Activated T-cell treated with anti-CD3 and anti-CD28 coated beads, Interleukin-2, amount 50 U/mL, for 4 hours (primary cell): ENCODE measurements at regions not wholly inside any gene's neighbourhood (a gene's known extent, or its start where the extent isn't known, plus 50 kb on each side); places are given as distances from the start of the nearest gene placed in this dataset.

Experiments
- ATAC-seq, 2 donors: fragments of 200-7000 bp; cut with Tn5 transposase; one replicate each; pipeline ENCODE4 v1.10.0; 2021
- DNase-seq: peaks from one replicate; pipeline ENCODE4 v3.0.0-alpha.2; 2020
- H3K27me3 Mint-ChIP-seq: one replicate; pipeline ENCODE4 v1.8.0; 2021; ENCODE audit warnings: low read depth, mixed read lengths
- H3K36me3 Mint-ChIP-seq: one replicate; pipeline ENCODE4 v1.8.0; 2022; ENCODE audit warnings: mixed read lengths; ENCODE audit not compliant: insufficient read depth
- H3K4me1 Mint-ChIP-seq: one replicate; pipeline ENCODE4 v1.8.0; 2021; ENCODE audit warnings: low read depth, mixed read lengths
- H3K4me3 Mint-ChIP-seq: one replicate; pipeline ENCODE4 v1.8.0; 2021; ENCODE audit warnings: mild to moderate bottlenecking, moderate library complexity, mixed read lengths
- H3K9me3 Mint-ChIP-seq: one replicate; pipeline ENCODE4 v1.8.0; 2021; ENCODE audit warnings: mixed read lengths

- DNase-seq (no peak), ATAC-seq (no peak)
- Mint-ChIP-seq H3K4me1 (no peaks in the 10 kb centered on the region), H3K4me3 (no peak overlapping the region), H3K36me3 (no peaks in the 10 kb centered on the region), H3K9me3 (no peaks in the 10 kb centered on the region), H3K27me3 (no peaks in the 10 kb centered on the region)
Measured at GRCh38 chr1:191876631-191877030, 281.6 kb upstream of the RGS18 start.

- ATAC-seq (no peak), DNase-seq (no peak)
- Mint-ChIP-seq H3K27me3 (no peaks in the 10 kb centered on the region), H3K4me1 (no peaks in the 10 kb centered on the region), H3K36me3 (no peaks in the 10 kb centered on the region), H3K4me3 (no peak overlapping the region), H3K9me3 (no peaks in the 10 kb centered on the region)
Measured at GRCh38 chr1:191882870-191883269, 275.4 kb upstream of the RGS18 start.

DNA sequence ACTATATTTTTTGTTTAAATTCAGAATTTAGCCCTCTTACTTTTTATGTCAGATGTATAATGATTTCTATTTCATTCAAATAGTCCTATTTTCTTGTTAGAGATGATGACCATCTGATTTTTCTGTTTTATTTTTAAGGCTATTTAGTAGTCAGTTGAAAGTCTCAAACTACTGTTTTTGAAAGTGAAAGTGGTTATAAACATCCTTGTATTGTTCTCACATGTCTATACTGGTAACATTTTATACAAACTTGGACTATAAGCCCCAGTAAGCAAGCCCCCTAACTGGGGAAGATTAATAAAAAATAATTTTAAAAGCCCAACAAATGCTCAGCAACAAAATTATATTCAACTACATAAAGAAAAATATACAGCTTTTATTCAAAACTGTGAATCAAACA is 271.3 kb upstream of the RGS18 start:
- H3K9me3 Mint-ChIP-seq, result peaks cover 8% of the 10 kb centered on the region
- H3K27me3 Mint-ChIP-seq, result no peaks in the 10 kb centered on the region
- no peaks in the 10 kb centered on the region for H3K4me1 Mint-ChIP-seq
- ATAC-seq (no peak), DNase-seq (no peak)
- H3K4me3 Mint-ChIP-seq, result no peak overlapping the region
- H3K36me3 Mint-ChIP-seq, result no peaks in the 10 kb centered on the region

GRCh38 chr1:191888996-191889622 is 269.2 kb upstream of the RGS18 start:
- Mint-ChIP-seq H3K9me3 (peaks cover 8% of the 10 kb centered on the region), H3K4me3 (no peak overlapping the region), H3K4me1 (no peaks in the 10 kb centered on the region), H3K27me3 (no peaks in the 10 kb centered on the region), H3K36me3 (no peaks in the 10 kb centered on the region)
- ATAC-seq (no peak), DNase-seq (no peak)

GRCh38 chr1:191889623-191890003 is 268.6 kb upstream of the RGS18 start:
- Mint-ChIP-seq H3K36me3 (no peaks in the 10 kb centered on the region), H3K9me3 (peaks cover 8% of the 10 kb centered on the region), H3K4me1 (no peaks in the 10 kb centered on the region), H3K27me3 (no peaks in the 10 kb centered on the region), H3K4me3 (no peak overlapping the region)
- DNase-seq (no peak), ATAC-seq (no peak)

GRCh38 chr1:191890433-191891088 is 267.7 kb upstream of the RGS18 start:
- ATAC-seq, result no peak
- DNase-seq, result no peak
- no peaks in the 10 kb centered on the region for H3K4me1 Mint-ChIP-seq
- peaks cover 8% of the 10 kb centered on the region for H3K9me3 Mint-ChIP-seq
- H3K4me3 Mint-ChIP-seq, result no peak overlapping the region
- H3K36me3 Mint-ChIP-seq, result no peaks in the 10 kb centered on the region
- no peaks in the 10 kb centered on the region for H3K27me3 Mint-ChIP-seq

- H3K4me3 Mint-ChIP-seq, result no peak overlapping the region
- H3K4me1 Mint-ChIP-seq, result no peaks in the 10 kb centered on the region
- ATAC-seq (no peak), DNase-seq (no peak)
- H3K27me3 Mint-ChIP-seq, result no peaks in the 10 kb centered on the region
- H3K36me3 Mint-ChIP-seq, result no peaks in the 10 kb centered on the region
- peaks cover 8% of the 10 kb centered on the region for H3K9me3 Mint-ChIP-seq
Measured at GRCh38 chr1:191892716-191893115, 265.5 kb upstream of the RGS18 start.

- DNase-seq (no peak), ATAC-seq (no peak)
- Mint-ChIP-seq H3K9me3 (peaks cover 7% of the 10 kb centered on the region), H3K4me3 (no peak overlapping the region), H3K36me3 (no peaks in the 10 kb centered on the region), H3K27me3 (no peaks in the 10 kb centered on the region), H3K4me1 (no peaks in the 10 kb centered on the region)
Measured at GRCh38 chr1:191895049-191895448, 263.2 kb upstream of the RGS18 start.

DNA sequence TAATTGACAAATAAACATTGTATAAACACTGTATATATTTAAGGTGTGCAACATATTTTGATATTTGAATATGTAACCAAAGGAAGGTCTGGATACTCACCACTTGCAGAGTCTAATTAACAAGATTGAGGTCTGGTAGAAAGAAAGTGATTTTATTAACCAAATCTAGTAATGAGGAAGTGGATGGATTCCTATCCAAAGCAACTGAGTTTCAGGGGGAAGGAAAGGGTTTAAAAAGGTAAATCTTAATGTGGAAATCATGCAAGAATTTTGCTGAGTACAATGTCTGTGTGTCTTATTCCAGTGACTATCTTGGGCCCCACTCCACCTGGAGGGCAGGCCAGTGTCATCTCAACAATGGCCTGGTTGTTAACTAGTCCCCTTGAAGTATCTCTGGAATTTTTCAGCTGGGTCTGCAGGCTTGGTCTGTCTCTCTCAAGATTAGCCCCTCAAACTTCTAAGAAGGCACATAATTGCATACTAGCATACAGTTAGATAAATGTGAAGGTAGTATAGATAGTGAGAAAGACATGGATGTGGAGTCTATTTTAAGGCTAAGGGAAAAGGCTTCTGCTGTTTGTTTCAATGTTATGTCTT is 262.7 kb upstream of the RGS18 start:
- ATAC-seq, result no peak

DNA sequence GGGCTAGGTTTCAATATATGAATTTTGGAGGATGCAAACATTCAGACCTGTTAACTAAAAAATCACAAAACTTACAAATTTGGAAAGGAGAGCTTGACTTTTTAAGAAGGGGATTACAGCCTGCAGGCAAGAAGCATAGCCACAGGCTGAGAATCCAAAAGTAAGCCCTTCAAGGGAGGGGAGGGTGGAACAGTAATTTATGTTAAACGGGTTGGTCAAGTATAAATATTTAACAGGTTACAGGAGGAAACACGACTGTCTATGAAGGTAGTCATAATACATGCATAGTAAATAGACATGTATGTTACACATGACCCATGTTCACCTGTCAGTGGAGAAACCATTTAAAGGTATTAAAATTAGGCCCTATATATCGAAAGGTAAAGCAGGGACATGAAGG is 261.1 kb upstream of the RGS18 start:
- DNase-seq, result no peak
- ATAC-seq, result no peak
- peaks cover 7% of the 10 kb centered on the region for H3K9me3 Mint-ChIP-seq
- H3K36me3 Mint-ChIP-seq, result no peaks in the 10 kb centered on the region
- no peaks in the 10 kb centered on the region for H3K4me1 Mint-ChIP-seq
- H3K27me3 Mint-ChIP-seq, result no peaks in the 10 kb centered on the region
- H3K4me3 Mint-ChIP-seq, result no peak overlapping the region

More for the DNA sequence above, 262.7 kb upstream of the RGS18 start:
- Mint-ChIP-seq H3K27me3 (no peaks in the 10 kb centered on the region), H3K9me3 (peaks cover 7% of the 10 kb centered on the region), H3K36me3 (no peaks in the 10 kb centered on the region), H3K4me1 (no peaks in the 10 kb centered on the region), H3K4me3 (no peak overlapping the region)
- no peak for DNase-seq

GRCh38 chr1:191901651-191902050 is 256.6 kb upstream of the RGS18 start:
- H3K4me1 Mint-ChIP-seq, result no peaks in the 10 kb centered on the region
- H3K9me3 Mint-ChIP-seq, result peaks cover 7% of the 10 kb centered on the region
- no peaks in the 10 kb centered on the region for H3K27me3 Mint-ChIP-seq
- no peak for ATAC-seq
- no peaks in the 10 kb centered on the region for H3K36me3 Mint-ChIP-seq
- DNase-seq, result no peak
- no peak overlapping the region for H3K4me3 Mint-ChIP-seq

DNA sequence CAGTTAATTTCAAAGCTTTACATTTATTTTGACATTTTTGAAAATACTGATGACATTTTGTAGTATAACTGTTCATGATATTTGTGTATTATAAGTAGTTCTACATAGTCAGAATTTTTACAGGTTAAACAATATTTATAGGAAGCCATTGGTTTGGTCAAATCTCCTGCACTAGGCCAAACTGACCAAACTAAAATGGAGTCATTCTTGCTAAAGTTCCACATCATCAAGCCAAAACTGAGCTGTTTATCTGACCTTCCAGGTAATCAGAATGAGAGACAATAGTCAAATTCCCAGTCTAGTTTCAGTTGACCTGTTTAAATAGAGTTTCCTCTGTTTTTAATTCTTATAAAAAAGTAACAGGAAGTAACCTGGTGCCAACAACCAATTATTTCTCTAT is 253.3 kb upstream of the RGS18 start:
- H3K36me3 Mint-ChIP-seq, result no peaks in the 10 kb centered on the region
- peaks cover 8% of the 10 kb centered on the region for H3K9me3 Mint-ChIP-seq
- no peak for DNase-seq
- H3K4me1 Mint-ChIP-seq, result no peaks in the 10 kb centered on the region
- H3K27me3 Mint-ChIP-seq, result no peaks in the 10 kb centered on the region
- H3K4me3 Mint-ChIP-seq, result no peak overlapping the region
- no peak for ATAC-seq

DNA sequence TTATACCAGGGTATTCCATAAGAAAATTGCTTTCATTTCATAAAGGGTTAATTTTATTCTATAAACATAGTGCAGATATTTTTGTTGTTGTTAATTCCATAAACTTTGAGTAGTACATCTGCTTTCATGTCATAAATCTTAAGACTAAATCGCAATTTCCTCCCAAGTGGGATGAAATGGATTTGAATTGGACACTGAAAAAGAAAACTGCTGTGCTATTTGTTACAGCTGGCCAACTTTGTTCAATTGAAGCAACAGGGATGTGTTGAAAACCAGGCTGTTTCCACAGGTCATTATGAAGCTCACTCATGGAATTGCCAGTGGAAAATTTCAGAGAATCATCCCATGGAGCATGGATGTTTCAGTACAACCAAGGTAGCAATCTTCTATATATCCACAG is 252.5 kb upstream of the RGS18 start:
- Mint-ChIP-seq H3K9me3 (peaks cover 15% of the 10 kb centered on the region), H3K4me1 (no peaks in the 10 kb centered on the region), H3K4me3 (no peak overlapping the region), H3K27me3 (no peaks in the 10 kb centered on the region), H3K36me3 (no peaks in the 10 kb centered on the region)
- ATAC-seq (no peak), DNase-seq (no peak)

DNA sequence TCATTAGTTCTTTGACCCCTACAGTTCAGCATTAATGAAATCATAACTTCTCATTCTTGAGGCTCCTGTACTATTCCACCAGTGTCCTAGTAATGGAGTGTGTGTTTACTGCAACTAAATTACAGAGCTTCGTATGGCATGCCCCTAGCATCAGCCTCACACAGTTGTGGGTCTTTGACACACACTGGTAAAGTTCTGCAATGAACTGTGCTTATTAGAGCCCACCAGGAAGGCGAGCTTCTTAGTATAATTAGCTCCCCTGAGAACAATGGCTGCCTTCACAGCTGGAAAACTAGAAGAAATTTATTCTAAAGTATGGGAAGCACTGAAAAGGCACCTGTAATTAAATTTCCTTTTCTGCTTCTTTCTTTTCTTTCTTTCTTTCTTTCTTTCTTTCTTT is 251.1 kb upstream of the RGS18 start:
- no peak for ATAC-seq
- H3K4me3 Mint-ChIP-seq, result no peak overlapping the region

DNA sequence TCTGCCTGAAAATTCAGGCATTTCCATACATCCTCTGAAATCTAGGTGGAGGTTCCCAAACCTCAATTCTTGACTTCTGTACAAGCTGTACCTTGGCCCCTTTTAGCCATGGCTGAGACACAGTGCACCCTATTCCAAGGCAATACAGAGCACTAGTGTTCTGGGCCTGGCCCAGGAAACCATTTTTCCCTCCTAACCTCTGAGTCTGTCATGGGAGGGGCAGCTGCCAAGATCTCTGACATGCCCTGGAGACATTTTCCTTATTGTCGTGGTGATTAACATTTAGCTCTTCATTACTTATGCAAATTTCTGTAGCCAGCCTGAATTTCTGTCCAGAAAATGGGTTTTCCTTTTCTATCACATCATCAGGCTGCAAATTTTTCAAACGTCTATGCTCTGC is 248.0 kb upstream of the RGS18 start:
- ATAC-seq, result no peak
- no peaks in the 10 kb centered on the region for H3K4me1 Mint-ChIP-seq
- DNase-seq, result no peak
- no peaks in the 10 kb centered on the region for H3K27me3 Mint-ChIP-seq
- H3K36me3 Mint-ChIP-seq, result no peaks in the 10 kb centered on the region
- no peak overlapping the region for H3K4me3 Mint-ChIP-seq
- peaks cover 19% of the 10 kb centered on the region for H3K9me3 Mint-ChIP-seq

More for the DNA sequence above, 251.1 kb upstream of the RGS18 start:
- Mint-ChIP-seq H3K9me3 (peaks cover 19% of the 10 kb centered on the region), H3K27me3 (no peaks in the 10 kb centered on the region), H3K36me3 (no peaks in the 10 kb centered on the region), H3K4me1 (no peaks in the 10 kb centered on the region)
- DNase-seq, result no peak
